AG09309 (cell line): ENCODE measurements at regions not wholly inside any gene's neighbourhood (a gene's known extent, or its start where the extent isn't known, plus 50 kb on each side); places are given as distances from the start of the nearest gene placed in this dataset.

Source experiments
- DNase-seq: peaks from one replicate; pipeline ENCODE4 v3.0.0-alpha.2; 2010; ENCODE audit warnings: low read depth
- H3K4me3 ChIP-seq: 2 replicates; pipeline ENCODE4 v1.5.1; 2011; ENCODE audit warnings: mild to moderate bottlenecking, low read depth, low read length, moderate library complexity; ENCODE audit not compliant: control insufficient read depth
- CTCF ChIP-seq: IDR thresholded peaks from 2 replicates; pipeline ENCODE4 v1.5.1; 2011; ENCODE audit warnings: mild to moderate bottlenecking, low read depth, low read length, inconsistent platforms; ENCODE audit not compliant: insufficient read depth, control insufficient read depth; ENCODE audit errors: missing control alignments

DNA sequence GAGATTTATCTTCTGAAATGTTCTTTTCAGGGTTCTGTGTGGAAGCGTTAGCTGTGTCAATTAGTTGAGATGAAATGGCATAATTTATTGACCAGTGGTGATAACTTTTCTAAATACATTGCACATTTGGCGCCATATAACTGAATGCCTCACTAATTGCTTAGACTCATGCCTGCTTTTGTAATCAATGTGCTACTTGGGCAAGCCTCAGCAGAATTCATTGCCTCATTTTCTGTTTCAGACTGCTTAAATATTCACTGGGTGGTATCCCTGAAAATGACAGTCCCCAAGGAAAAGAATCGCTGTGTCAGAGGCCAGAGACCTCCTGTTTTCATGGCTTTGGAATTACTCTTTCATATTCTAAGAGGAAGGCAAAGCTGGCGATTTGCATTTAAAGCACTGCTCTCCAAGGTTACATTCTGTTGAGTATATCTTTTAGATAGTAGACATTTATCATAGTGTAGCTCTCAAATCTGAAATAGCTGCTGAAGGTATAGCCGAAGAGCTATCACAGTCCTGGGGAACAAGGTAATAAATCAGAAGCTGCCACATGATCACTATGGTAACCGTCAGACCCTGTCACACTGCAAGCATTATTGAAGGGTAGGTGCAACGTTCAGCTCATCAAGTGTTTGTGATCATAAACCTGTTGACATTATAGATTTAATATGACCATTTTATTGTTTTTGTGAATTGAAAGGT, 297.3 kb upstream of the E2F7 start:
- H3K4me3 ChIP-seq: no peak overlapping the region
- TF ChIP-seq CTCF: no peak
- DNase-seq: no peak

- TF ChIP-seq CTCF: no peak
- no peak overlapping the region for H3K4me3 ChIP-seq
- no peak for DNase-seq
These were observed 292.3 kb upstream of the E2F7 start for GRCh38 chr12:77357655-77358054.

- no peak for TF ChIP-seq CTCF
- H3K4me3 ChIP-seq: no peak overlapping the region
- DNase-seq: no peak
These were observed 289.5 kb upstream of the E2F7 start for GRCh38 chr12:77354766-77355362.

- no peak overlapping the region for H3K4me3 ChIP-seq
- no peak for DNase-seq
- no peak for TF ChIP-seq CTCF
These were observed 287.6 kb upstream of the E2F7 start for GRCh38 chr12:77352946-77353345.

DNA sequence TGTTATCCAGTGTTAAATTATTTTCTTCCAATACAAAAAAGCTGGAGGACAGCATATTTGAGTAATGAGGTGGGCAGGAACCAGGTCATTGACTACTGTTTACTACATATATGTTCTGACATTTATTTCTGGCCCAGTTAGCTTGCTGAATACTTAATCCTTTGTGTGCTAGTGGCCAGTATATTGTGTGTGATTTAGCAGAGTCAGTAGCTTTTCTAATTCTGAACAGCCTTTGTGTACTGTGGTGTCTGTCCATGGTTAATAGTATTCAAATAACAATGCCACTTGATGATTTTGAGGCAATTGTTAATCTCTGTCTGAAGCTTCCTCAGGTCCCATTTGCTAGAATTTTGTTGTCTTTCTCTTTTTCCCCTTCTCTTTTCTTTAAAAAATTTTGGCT, 286.5 kb upstream of the E2F7 start:
- no peak for TF ChIP-seq CTCF

GRCh38 chr12:77349689-77350370, 284.5 kb upstream of the E2F7 start:
- no peak for DNase-seq
- no peak for TF ChIP-seq CTCF
- H3K4me3 ChIP-seq: no peak overlapping the region

More for the DNA sequence above, 286.5 kb upstream of the E2F7 start:
- no peak overlapping the region for H3K4me3 ChIP-seq
- no peak for DNase-seq
